Panc1 (cell line): ENCODE measurements at regions not wholly inside any gene's neighbourhood (a gene's known extent, or its start where the extent isn't known, plus 50 kb on each side); places are given as distances from the start of the nearest gene placed in this dataset.

Experiments used
- ATAC-seq: fragments of 200-7000 bp; cut with Tn5 transposase; 2 replicates; pipeline ENCODE4 v1.9.1; 2020; ENCODE audit warnings: mild to moderate bottlenecking, moderate library complexity
- BruUV-seq: library from RNA; stranded (reverse); fragments of 400-500 nt; replicated peaks from 2 replicates; lab custom pipeline; 2021; lab: Mats Ljungman, UMichigan
- CTCF ChIA-PET: fragments of 300-600 bp; sonication (Branson Sonifier 250); formaldehyde crosslinking; loops from one replicate; lab custom pipeline; 2022; ENCODE audit warnings: antibody characterized with exemption; lab: Charles Lee
- POLR2A ChIA-PET: fragments of 300-600 bp; sonication (Branson Sonifier 250); formaldehyde crosslinking; loops from one replicate; lab custom pipeline; 2022; ENCODE audit warnings: antibody characterized with exemption; lab: Charles Lee
- DNase-seq: peaks from one replicate; pipeline ENCODE4 v3.0.0-alpha.2; 2010; ENCODE audit warnings: low read depth, low spot score
- H3K27ac ChIP-seq: 2 replicates; pipeline ENCODE4 v1.5.1; 2011; ENCODE audit warnings: mild to moderate bottlenecking, low read length, inconsistent platforms
- H3K27me3 ChIP-seq: fragments of 200-500 bp; sonication (Bioruptor generic); 2 replicates; pipeline ENCODE4 v1.6.0; 2014; ENCODE audit warnings: low read length, inconsistent platforms; ENCODE audit not compliant: control insufficient read depth, insufficient read depth
- H3K36me3 ChIP-seq: fragments of 200-500 bp; sonication (Bioruptor generic); 2 replicates; pipeline ENCODE4 v1.5.1; 2014; ENCODE audit warnings: inconsistent platforms, mild to moderate bottlenecking, low read length, moderate library complexity; ENCODE audit not compliant: control insufficient read depth, insufficient read depth
- H3K4me1 ChIP-seq: 2 replicates; pipeline ENCODE4 v1.5.1; 2011; ENCODE audit warnings: inconsistent platforms, mild to moderate bottlenecking, low read length, moderate library complexity; ENCODE audit not compliant: control insufficient read depth, insufficient read depth
- H3K4me3 ChIP-seq, 2 experiments: 2 replicates each; pipeline ENCODE4 v1.5.1; 2011 to 2012; ENCODE audit warnings: low read depth in 2 of 2, low read length in 2 of 2, mild to moderate bottlenecking in 2 of 2, inconsistent platforms in 1 of 2, moderate library complexity in 1 of 2
- H3K9me3 ChIP-seq: fragments of 200-500 bp; sonication (Bioruptor generic); 2 replicates; pipeline ENCODE4 v1.5.1; 2014; ENCODE audit warnings: low read depth, mild to moderate bottlenecking, inconsistent platforms, low read length, moderate library complexity; ENCODE audit not compliant: control insufficient read depth, insufficient read depth
- POLR2AphosphoS5 ChIP-seq: IDR thresholded peaks from 2 replicates; pipeline ENCODE4 v1.6.1; 2012; ENCODE audit warnings: mild to moderate bottlenecking, low read depth, low read length, moderate library complexity
- SIN3A ChIP-seq: IDR thresholded peaks from 2 replicates; pipeline ENCODE4 v1.6.1; 2012; ENCODE audit warnings: low read depth, mild to moderate bottlenecking, low read length, moderate library complexity, borderline replicate concordance; ENCODE audit not compliant: insufficient read depth
- TCF7L2 ChIP-seq: IDR thresholded peaks from 2 replicates; pipeline ENCODE4 v1.6.1; 2011; ENCODE audit warnings: mild to moderate bottlenecking, low read depth, low read length, inconsistent platforms
- in situ Hi-C: cut with HindIII; loops from 2 replicates; pipeline ENCODE4 v1.10.0; 2016; ENCODE audit warnings: low sequenced_read_pairs, low pct_unique_long_range_greater_than_20kb
- intact Hi-C: fragments of 100-400 bp; cut with micrococcal nuclease; formaldehyde crosslinking; loops from one replicate; pipeline ENCODE4 v1.10.0; 2022; ENCODE audit not compliant: unreplicated experiment
- TF ChIP-seq, protein P1 (sequence below), 2 experiments: IDR thresholded peaks; 2 replicates each; pipeline ENCODE4 v1.6.1; 2011 to 2012; ENCODE audit warnings: low read depth in 2 of 2, control low read depth in 1 of 2, low read length in 1 of 2, mild to moderate bottlenecking in 1 of 2, moderate library complexity in 1 of 2; ENCODE audit not compliant: insufficient read depth in 1 of 2
- TF ChIP-seq, protein P2 (sequence below): fragments of 450-650 bp; IDR thresholded peaks from 2 replicates; pipeline ENCODE4 v1.5.1; 2017; ENCODE audit warnings: mild to moderate bottlenecking

DNA sequence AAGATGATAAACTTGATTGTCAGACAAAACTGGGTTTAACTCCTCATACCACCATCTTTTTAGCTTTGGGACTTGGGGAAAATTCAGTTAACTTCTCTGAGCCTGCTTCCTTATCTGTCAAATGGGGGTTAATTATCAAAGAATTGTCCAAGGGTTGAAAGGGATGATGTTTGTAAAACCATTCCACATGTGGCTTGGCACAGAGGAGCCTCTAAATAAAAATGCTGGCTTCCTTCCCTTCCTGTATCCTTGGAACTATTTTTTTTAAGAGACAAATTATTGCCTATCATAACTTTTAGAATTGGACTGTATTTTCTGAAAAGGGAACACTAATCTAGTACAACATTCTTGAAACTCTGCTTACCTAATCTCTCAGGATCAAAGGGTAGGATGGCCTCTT is 143.4 kb upstream of the USP24 start:
- in situ Hi-C loops (no loop called here), intact Hi-C loops (no loop called here)
- TF ChIP-seq TCF7L2: no peak
- no peak for TF ChIP-seq SIN3A
- ChIA-PET POLR2A (no interaction called here), CTCF (no interaction called here)
- H3K4me1 ChIP-seq: no peaks in the 10 kb centered on the region
- no peaks in the 10 kb centered on the region for H3K9me3 ChIP-seq
- ATAC-seq: no peak
- H3K4me3 ChIP-seq: no peak overlapping the region
- no peak overlapping the region for H3K27ac ChIP-seq
- no TSS peak for BruUV-seq
- H3K27me3 ChIP-seq: no peaks in the 10 kb centered on the region
- DNase-seq: no peak
- no peaks in the 10 kb centered on the region for H3K36me3 ChIP-seq

DNA sequence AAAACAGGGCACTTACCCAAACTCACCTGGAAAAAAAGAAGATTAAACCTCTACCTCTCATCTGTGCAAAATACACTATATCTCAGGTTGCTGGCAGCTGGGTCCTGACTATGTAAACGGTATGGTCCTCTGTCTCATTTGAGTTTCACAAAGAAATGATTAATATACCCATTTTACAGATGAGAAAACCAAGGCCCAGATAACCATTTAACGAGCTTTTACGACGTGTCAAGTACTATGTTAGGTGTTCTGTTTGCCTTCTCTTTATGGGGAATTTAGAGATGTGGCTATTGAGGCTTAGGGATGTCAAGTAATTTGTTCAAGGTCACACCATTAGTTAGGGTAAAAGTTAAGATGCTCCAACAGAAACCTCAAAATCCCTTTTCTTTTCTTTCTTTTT is 140.4 kb upstream of the USP24 start:
- POLR2A ChIA-PET: no interaction called here
- BruUV-seq: no TSS peak
- no peaks in the 10 kb centered on the region for H3K4me1 ChIP-seq
- DNase-seq (no peak), ATAC-seq (no peak)
- intact Hi-C loops (no loop called here), in situ Hi-C loops (no loop called here)
- CTCF ChIA-PET: no interaction called here
- H3K27me3 ChIP-seq: no peaks in the 10 kb centered on the region
- H3K36me3 ChIP-seq: no peaks in the 10 kb centered on the region
- H3K27ac ChIP-seq: no peak overlapping the region
- H3K4me3 ChIP-seq: no peak overlapping the region
- H3K9me3 ChIP-seq: no peaks in the 10 kb centered on the region
- TF ChIP-seq TCF7L2 (no peak), SIN3A (no peak), POLR2AphosphoS5 (no peak)
- TF ChIP-seq, protein P1, sequence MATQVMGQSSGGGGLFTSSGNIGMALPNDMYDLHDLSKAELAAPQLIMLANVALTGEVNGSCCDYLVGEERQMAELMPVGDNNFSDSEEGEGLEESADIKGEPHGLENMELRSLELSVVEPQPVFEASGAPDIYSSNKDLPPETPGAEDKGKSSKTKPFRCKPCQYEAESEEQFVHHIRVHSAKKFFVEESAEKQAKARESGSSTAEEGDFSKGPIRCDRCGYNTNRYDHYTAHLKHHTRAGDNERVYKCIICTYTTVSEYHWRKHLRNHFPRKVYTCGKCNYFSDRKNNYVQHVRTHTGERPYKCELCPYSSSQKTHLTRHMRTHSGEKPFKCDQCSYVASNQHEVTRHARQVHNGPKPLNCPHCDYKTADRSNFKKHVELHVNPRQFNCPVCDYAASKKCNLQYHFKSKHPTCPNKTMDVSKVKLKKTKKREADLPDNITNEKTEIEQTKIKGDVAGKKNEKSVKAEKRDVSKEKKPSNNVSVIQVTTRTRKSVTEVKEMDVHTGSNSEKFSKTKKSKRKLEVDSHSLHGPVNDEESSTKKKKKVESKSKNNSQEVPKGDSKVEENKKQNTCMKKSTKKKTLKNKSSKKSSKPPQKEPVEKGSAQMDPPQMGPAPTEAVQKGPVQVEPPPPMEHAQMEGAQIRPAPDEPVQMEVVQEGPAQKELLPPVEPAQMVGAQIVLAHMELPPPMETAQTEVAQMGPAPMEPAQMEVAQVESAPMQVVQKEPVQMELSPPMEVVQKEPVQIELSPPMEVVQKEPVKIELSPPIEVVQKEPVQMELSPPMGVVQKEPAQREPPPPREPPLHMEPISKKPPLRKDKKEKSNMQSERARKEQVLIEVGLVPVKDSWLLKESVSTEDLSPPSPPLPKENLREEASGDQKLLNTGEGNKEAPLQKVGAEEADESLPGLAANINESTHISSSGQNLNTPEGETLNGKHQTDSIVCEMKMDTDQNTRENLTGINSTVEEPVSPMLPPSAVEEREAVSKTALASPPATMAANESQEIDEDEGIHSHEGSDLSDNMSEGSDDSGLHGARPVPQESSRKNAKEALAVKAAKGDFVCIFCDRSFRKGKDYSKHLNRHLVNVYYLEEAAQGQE (IDR thresholded peaks at IDR 0.05; ENCODE audit: insufficient read depth in 1 of 2, low read depth in 2 of 2, low read length in 1 of 2): no peak
- TF ChIP-seq, protein P2, sequence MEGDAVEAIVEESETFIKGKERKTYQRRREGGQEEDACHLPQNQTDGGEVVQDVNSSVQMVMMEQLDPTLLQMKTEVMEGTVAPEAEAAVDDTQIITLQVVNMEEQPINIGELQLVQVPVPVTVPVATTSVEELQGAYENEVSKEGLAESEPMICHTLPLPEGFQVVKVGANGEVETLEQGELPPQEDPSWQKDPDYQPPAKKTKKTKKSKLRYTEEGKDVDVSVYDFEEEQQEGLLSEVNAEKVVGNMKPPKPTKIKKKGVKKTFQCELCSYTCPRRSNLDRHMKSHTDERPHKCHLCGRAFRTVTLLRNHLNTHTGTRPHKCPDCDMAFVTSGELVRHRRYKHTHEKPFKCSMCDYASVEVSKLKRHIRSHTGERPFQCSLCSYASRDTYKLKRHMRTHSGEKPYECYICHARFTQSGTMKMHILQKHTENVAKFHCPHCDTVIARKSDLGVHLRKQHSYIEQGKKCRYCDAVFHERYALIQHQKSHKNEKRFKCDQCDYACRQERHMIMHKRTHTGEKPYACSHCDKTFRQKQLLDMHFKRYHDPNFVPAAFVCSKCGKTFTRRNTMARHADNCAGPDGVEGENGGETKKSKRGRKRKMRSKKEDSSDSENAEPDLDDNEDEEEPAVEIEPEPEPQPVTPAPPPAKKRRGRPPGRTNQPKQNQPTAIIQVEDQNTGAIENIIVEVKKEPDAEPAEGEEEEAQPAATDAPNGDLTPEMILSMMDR: no peak

DNA sequence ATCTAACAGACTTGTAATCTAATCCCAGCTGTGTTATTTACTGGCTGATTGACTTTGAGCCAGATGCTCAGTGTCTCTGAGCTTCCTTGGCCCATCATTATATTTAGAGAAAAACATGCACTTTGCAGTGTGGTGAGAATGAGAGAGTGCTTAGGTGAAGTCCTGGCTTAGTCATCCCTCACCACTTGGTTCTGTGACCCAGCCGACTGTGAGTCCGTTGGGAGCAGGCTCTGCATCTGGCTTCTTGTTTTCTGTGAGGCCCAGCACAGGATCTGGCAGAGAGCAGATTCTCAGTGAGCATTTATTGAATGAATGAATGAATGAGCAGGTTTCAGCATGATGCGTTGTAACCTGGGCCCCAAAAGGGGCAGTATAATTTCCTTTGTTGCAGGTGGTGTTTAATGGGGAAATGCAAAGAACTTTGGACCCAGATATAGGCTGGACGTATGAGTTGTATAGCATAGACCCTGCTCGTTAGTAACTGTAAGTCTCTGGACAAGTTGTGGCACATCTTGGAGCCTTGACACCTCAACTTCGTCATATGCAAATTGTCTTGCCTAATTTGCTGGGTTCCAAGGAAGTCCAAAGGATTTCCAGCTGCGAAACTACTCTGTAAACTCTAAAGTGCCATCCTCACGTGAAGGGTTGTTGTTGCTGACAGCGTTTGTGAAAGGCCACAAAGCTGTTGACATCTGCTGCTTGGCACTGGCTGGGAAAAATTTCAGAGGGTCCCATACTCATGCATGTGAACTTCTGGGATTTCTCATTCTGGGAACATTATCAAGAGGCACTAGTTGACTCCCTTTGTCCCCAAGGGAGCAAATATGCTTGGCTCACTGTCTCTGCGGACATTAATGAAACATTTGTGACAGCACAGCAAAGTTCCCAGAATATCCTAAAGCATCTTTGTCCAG is 138.8 kb upstream of the USP24 start:
- Histone ChIP-seq H3K27me3 (no peaks in the 10 kb centered on the region), H3K4me1 (no peaks in the 10 kb centered on the region), H3K36me3 (no peaks in the 10 kb centered on the region), H3K4me3 (no peak overlapping the region), H3K9me3 (no peaks in the 10 kb centered on the region), H3K27ac (no peak overlapping the region)
- in situ Hi-C loops (no loop called here), intact Hi-C loops (no loop called here)
- no peak for TF ChIP-seq SIN3A
- TF ChIP-seq TCF7L2: no peak
- TF ChIP-seq POLR2AphosphoS5: no peak
- TF ChIP-seq, protein P1 (IDR thresholded peaks at IDR 0.05; ENCODE audit: insufficient read depth in 1 of 2, low read depth in 2 of 2, low read length in 1 of 2): no peak
- TF ChIP-seq, protein P2: no peak
- ATAC-seq (no peak), DNase-seq (no peak)
- CTCF ChIA-PET: no interaction called here
- POLR2A ChIA-PET: no interaction called here
- BruUV-seq: no TSS peak
